ENCODE measurements at regions not wholly inside any gene's neighbourhood (a gene's known extent, or its start where the extent isn't known, plus 50 kb on each side); places are given as distances from the start of the nearest gene placed in this dataset.
"Not testable (repeated sequence)": the region's sequence is repeated elsewhere in the genome, so short reads cannot be mapped to it uniquely, and the experiment has no call there.

DNA sequence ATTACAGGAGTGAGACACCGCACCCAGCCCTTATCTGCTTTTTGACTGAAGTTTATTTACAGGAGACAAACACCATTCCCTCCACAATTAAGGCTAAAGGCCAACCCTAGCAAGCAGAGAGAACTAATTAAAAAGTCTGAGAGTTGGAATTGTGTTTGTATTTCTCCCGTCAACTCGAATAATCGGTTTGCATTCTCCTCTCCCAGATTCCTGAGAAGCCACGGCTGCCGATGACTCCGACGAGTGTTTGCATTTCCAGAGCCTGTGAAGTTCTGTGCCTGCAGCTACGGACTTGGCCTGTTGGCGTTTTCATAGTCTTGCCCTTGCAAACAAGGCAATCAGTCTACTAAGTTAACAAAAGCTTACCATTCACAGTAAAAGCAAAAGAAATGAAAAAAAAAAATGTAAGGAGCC lies 73.2 kb upstream of the NUP50 start:
- Histone ChIP-seq H3K4me3 (no peak overlapping the region), H3K36me3 (no peaks in the 10 kb centered on the region), H3K27me3 (replicated peaks in 1 of 7) (peaks cover 0 to 47% (median under 1%) of the 10 kb centered on the region in 7 donors), H3K9me3 (peaks cover 0 to 19% (median 11%) of the 10 kb centered on the region in 8 donors), H3K4me1 (no peaks in the 10 kb centered on the region), H3K27ac (no peak overlapping the region)
- 41 to 55% (median 47%) methylated on average over 10 of the region's 10 CpGs for WGBS, 5 donors
- intact Hi-C loops (cut with DNase I; ENCODE audit: low total_unique reads) = no loop called here
- no peak for TF ChIP-seq POLR2AphosphoS5 (IDR thresholded peaks at IDR 0.05)
- TF ChIP-seq POLR2A (IDR thresholded peaks at IDR 0.05) = no peak
- TF ChIP-seq, protein P1, sequence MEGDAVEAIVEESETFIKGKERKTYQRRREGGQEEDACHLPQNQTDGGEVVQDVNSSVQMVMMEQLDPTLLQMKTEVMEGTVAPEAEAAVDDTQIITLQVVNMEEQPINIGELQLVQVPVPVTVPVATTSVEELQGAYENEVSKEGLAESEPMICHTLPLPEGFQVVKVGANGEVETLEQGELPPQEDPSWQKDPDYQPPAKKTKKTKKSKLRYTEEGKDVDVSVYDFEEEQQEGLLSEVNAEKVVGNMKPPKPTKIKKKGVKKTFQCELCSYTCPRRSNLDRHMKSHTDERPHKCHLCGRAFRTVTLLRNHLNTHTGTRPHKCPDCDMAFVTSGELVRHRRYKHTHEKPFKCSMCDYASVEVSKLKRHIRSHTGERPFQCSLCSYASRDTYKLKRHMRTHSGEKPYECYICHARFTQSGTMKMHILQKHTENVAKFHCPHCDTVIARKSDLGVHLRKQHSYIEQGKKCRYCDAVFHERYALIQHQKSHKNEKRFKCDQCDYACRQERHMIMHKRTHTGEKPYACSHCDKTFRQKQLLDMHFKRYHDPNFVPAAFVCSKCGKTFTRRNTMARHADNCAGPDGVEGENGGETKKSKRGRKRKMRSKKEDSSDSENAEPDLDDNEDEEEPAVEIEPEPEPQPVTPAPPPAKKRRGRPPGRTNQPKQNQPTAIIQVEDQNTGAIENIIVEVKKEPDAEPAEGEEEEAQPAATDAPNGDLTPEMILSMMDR (IDR thresholded peaks at IDR 0.05 in 8 of 11, conservative IDR thresholded peaks at IDR 0.05 in 3 of 11) = no peak
- DNase-seq = no peak

DNA sequence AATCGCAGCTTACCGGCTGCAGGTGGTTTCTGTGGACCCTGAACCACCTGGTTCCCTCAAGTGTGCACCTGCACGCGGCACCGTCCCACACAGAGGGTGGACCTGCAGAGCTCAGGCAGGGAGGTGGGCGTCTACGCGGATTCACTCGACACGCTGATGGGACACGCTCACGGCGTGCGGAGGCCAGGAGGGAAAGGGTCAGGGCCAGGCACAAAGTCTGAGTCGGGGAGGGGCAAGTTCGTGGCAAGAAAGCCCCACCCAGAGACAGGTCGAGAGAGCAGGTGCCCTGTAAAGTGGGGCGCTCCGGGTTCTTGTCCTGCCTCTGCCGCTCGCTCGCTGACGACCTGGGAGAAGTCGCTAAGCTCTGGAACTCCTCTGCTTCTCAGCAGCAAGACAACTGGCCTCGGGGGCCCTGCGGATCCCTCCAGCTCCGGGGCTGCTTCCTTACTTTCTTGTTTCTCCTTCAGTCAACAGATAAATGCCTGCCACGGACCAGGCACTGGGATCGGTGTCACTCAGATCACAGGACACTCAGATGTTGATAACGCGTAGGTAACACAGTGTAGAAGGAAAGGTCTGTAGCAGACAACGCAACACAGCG lies 72.4 kb upstream of the NUP50 start:
- Histone ChIP-seq H3K27me3 (replicated peaks in 1 of 7) (peaks cover 0 to 50% (median 4%) of the 10 kb centered on the region in 7 donors), H3K4me3 (no peak overlapping the region), H3K27ac (no peak overlapping the region), H3K9me3 (peaks cover 0 to 19% (median 11%) of the 10 kb centered on the region in 8 donors), H3K36me3 (no peaks in the 10 kb centered on the region), H3K4me1 (peaks cover 0 to 5% (median 0%) of the 10 kb centered on the region in 6 donors)
- no peak for DNase-seq
- intact Hi-C loops (cut with DNase I; ENCODE audit: low total_unique reads) = no loop called here
- 78 to 85% (median 78%) methylated on average over 33 of the region's 33 CpGs for WGBS, 5 donors
- TF ChIP-seq, protein P1 (IDR thresholded peaks at IDR 0.05 in 8 of 11, conservative IDR thresholded peaks at IDR 0.05 in 3 of 11) = no peak
- TF ChIP-seq POLR2AphosphoS5 (IDR thresholded peaks at IDR 0.05) (no peak), POLR2A (IDR thresholded peaks at IDR 0.05) (no peak)

DNA sequence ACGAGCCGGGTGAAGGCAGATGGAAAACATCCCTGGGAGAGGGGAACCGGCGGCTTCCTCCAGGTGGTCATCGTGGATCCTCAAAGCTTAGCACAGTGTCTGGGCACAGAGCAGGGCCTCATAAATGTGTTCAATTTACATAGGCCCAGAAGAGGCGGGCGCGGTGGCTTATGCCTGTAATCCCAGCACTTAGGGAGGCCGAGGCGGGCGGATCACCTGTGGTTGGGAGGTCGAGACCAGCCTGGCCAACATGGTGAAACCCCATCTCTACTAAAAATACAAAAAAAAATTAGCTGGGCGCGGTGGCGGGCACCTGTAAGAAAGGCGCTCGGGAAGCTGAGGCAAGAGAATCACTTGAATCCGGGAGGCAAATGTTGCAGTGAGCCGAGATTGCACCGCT lies 71.8 kb upstream of the NUP50 start:
- H3K36me3 ChIP-seq; H3K27ac ChIP-seq; H3K4me3 ChIP-seq; intact Hi-C loops (cut with DNase I; ENCODE audit: low total_unique reads); DNase-seq; H3K4me1 ChIP-seq: not testable (repeated sequence)
- Histone ChIP-seq H3K9me3 (peaks cover 0 to 19% (median 11%) of the 10 kb centered on the region in 8 donors), H3K27me3 (replicated peaks in 1 of 7) (peaks cover 0 to 50% (median 4%) of the 10 kb centered on the region in 7 donors)
- WGBS, 5 donors = 89 to 94% (median 92%) methylated on average over 20 of the region's 20 CpGs

DNA sequence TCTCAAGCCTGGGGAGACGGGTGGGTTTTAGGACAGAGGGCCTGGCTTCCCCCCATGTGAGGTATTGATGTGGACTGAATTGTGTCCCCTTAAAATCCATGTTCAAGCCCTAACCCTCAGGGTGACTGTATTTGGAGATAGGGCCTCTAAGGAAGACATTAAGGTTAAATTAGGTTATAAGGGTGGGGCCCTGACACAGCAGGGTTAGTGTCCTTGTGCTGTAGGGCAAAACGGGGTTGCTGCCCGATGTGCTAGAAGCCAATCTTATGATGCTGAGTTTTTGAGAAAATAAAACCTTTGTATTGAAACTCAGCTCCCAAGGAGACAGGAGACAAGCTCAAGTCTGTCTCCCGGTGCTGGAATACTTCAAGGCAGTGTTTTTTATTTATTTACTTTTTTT lies 71.1 kb upstream of the NUP50 start:
- Histone ChIP-seq H3K4me3 (no peak overlapping the region), H3K27ac (no peak overlapping the region), H3K9me3 (peaks cover 0 to 19% (median 11%) of the 10 kb centered on the region in 8 donors), H3K4me1 (peaks cover 0 to 6% (median 0%) of the 10 kb centered on the region in 6 donors), H3K27me3 (replicated peaks in 1 of 7) (peaks cover 0 to 54% (median 4%) of the 10 kb centered on the region in 7 donors), H3K36me3 (no peaks in the 10 kb centered on the region)
- 84 to 92% (median 87%) methylated on average over 4 of the region's 4 CpGs for WGBS, 5 donors
- intact Hi-C loops (cut with DNase I; ENCODE audit: low total_unique reads) = no loop called here
- no peak for DNase-seq
- no peak for TF ChIP-seq POLR2AphosphoS5 (IDR thresholded peaks at IDR 0.05)
- no peak for TF ChIP-seq POLR2A (IDR thresholded peaks at IDR 0.05)

DNA sequence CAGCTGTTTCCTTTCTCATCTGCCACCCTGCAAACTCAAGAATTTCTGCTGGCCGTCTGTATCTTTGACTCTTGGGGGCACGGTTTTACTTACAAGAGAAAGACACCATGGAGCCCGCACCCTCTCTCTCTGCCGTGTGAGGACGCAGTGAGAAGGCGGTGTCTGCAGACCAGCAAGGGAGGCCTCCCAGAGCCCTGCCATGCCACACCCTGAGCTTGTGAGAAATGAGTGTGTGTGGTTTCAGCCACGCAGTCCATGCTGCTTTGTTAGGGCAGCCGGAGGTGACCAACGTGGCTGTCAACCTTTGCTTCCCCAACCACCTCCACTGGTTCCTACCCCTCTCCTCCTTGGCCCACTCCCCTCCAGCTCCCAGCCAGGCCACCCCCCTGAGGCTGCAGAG lies 70.1 kb upstream of the NUP50 start:
- Histone ChIP-seq H3K4me3 (no peak overlapping the region), H3K9me3 (peaks cover 0 to 19% (median 11%) of the 10 kb centered on the region in 8 donors), H3K4me1 (peaks cover 0 to 6% (median 0%) of the 10 kb centered on the region in 6 donors), H3K36me3 (no peaks in the 10 kb centered on the region), H3K27me3 (replicated peaks in 1 of 7) (peaks cover 0 to 59% (median 4%) of the 10 kb centered on the region in 7 donors), H3K27ac (no peak overlapping the region)
- TF ChIP-seq, protein P1 (IDR thresholded peaks at IDR 0.05 in 8 of 11, conservative IDR thresholded peaks at IDR 0.05 in 3 of 11) = no peak
- no peak for TF ChIP-seq POLR2A (IDR thresholded peaks at IDR 0.05)
- TF ChIP-seq POLR2AphosphoS5 (IDR thresholded peaks at IDR 0.05) = no peak
- intact Hi-C loops (cut with DNase I; ENCODE audit: low total_unique reads) = no loop called here
- DNase-seq = no peak
- 68 to 78% (median 76%) methylated on average over 9 of the region's 9 CpGs for WGBS, 5 donors
